ENCODE measurements at regions not wholly inside any gene's neighbourhood (a gene's known extent, or its start where the extent isn't known, plus 50 kb on each side); places are given as distances from the start of the nearest gene placed in this dataset.

DNA sequence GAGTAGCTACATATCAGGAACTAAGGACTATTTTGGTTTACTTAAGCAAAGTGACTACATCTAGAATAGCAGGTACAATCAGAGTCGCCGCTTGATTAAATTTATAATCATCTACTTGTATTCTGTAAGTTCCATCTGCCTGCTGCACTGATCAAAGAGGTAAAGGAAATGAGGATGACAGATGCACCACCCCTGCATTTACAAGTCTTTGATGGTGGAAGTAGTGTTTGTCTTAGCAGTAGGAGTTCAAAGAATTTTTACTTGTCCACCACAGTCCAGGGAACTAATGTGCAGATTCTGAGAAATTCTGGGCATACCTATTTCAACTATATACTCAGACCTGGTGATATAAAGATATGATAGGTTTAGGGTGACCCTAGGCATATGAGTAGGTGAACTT lies 184.1 kb upstream of the IVNS1ABP start:
- DNase-seq (ENCODE audit: low spot score): no peak

GRCh38 chr1:185500001-185500626 lies 183.1 kb upstream of the IVNS1ABP start:
- no peak for DNase-seq (ENCODE audit: low spot score)

GRCh38 chr1:185498207-185498606 lies 181.2 kb upstream of the IVNS1ABP start:
- DNase-seq (ENCODE audit: low spot score): no peak

- DNase-seq (ENCODE audit: low spot score): no peak
Measured at GRCh38 chr1:185497177-185497576, 180.1 kb upstream of the IVNS1ABP start.

DNA sequence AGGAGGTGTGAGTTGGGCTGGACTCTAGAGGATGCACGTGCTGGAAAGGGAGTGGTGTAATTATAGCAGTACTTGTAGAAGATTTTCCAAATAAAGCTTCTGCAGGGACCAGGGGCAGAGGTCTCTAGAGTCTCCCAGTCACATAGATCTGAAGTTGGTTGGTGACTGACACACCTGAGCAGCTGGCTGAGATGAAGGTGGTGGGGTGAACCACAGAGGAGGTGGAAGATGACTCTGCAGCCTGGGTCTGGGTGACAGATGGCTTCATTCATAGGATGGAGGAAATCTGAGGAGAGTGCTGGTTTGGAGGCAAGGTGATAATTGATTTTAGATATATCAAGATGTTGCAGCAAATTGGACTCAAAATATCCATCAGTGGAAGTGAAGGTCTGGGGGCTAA lies 178.9 kb upstream of the IVNS1ABP start:
- DNase-seq (ENCODE audit: low spot score): no peak

DNA sequence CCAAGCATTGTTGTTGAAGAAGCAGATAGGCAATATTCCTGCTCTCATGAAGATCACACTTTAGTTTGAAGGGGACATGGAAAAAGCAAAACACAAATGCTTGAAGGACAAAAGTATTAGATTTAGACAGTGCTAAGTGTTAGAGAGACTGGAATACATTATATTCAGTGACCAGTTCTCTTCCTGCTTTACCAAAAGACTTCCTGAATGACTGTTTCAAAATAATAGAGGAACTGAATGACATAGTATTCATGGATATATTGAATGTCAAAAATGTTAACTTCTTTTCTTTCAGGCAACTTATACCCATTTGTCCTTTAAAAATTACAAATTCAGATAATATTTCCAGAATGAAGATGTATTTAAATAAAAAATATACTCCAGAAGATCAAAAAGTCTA lies 178.0 kb upstream of the IVNS1ABP start:
- DNase-seq (ENCODE audit: low spot score): no peak

DNA sequence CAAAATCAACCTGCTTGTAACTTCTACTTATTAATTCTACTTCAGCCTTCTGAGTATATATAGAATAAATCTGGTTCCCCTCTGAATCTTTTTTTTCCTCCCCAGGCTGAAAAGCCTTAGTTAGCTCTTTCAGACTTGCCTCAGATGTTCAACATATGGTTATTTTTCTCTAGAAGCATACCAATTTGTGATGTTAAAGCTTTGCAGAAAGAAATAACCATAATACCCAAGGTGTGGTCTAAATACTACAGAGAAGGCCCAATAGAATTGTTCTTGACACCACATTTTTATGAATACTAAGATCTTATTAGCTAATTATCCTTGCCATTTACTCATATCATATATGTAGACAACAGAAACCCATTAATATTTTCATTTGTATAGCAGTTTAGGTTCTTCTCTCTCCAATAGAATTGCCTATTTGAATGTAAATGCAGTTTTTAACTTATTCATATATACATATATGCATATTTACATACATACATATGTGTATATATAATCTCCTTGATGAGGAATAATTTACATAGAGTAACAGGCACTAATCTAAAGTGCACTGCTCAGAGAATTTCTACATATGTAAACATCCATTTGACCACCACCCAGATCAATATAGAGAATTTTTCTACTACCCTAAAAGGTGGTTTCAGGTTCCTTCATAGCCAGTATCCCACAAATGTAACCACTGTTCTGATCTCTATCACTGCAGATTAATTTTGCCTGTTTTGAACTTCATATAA lies 175.2 kb upstream of the IVNS1ABP start:
- no peak for DNase-seq (ENCODE audit: low spot score)

- no peak for DNase-seq (ENCODE audit: low spot score)
Measured at GRCh38 chr1:185491604-185492003, 174.6 kb upstream of the IVNS1ABP start.

GRCh38 chr1:185490924-185491323 lies 173.9 kb upstream of the IVNS1ABP start:
- no peak for DNase-seq (ENCODE audit: low spot score)

DNA sequence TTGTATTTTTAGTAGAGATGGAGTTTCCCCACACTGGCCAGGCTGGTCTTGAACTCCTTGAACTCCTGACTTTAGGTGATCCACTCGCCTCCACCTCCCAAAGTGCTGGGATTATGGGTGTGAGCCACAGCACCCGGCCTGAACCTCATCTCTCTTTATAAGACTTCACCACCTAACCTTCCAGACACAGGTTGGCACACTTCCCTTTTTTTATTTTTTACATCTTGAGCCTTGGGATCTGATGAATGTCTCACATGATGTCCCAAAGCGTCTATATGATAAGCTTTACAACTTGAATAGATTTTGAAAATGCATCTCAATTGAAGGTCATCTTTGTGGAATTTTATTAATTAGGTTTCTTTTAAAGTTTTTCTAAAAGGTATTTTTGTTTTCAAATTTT lies 172.4 kb upstream of the IVNS1ABP start:
- DNase-seq (ENCODE audit: low spot score): no peak

DNA sequence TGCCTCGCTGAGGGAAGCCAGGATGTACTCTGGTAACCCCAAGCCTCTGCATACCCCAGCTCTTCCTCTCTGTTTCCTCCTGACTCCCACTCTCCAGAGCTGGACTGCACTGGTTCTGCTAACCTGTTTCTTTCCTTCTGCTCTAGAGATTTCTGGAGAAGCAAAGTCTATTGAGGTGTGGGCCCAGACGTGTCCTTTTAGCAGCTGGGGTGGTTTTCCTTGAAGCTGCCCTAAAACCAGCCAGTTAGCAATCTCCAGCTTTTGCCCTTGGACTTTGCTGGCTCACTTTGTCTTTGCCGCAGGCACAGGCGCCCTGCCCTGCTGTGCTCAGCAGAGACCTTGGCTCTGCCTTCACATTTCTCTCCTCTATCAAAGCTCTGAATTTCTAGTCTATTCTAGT lies 171.8 kb upstream of the IVNS1ABP start:
- DNase-seq (ENCODE audit: low spot score): peak; percentile 30

GRCh38 chr1:185487936-185488335 lies 170.9 kb upstream of the IVNS1ABP start:
- DNase-seq (ENCODE audit: low spot score): peak; percentile 21

- DNase-seq (ENCODE audit: low spot score): no peak
Measured at GRCh38 chr1:185487026-185487425, 170.0 kb upstream of the IVNS1ABP start.

GRCh38 chr1:185486346-185486745 lies 169.3 kb upstream of the IVNS1ABP start:
- DNase-seq (ENCODE audit: low spot score): no peak

DNA sequence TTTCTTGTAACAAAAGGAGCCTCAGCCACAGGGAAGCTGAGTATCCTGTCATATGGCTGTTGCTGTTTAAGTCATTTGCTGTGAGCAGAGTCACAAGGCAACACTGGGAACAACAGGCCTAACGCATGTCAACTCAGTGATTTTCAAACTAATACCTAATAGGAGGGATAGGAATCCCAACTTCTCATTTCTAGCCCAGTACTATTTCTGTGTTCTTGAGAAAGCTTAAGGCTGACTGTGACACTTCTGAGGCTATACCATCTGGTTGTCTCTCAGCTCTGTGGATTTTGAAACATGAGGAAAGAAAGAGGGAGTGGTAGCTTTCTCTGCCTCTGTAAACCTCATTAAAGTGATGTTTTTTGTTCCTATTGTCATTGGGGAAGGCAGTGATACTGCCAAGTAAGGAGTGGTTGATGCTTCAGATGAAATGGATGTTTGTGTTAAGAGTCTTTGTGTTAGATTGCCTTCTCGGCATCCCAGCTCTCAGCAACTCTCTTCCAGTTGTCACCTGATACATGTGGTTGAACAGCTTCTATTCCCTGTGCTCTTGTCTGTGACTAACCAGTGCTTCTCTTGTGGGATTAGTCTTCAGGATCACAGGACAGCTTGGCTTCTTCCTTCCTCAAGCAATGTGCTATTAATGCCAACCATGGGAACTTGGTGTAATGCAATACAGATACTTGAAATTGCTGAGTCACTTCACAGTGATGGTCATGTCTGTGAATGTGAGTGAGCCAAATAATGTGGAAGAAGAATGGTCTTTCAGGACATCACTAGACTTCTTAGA lies 166.8 kb upstream of the IVNS1ABP start:
- peak; percentile 62 for DNase-seq (ENCODE audit: low spot score)

DNA sequence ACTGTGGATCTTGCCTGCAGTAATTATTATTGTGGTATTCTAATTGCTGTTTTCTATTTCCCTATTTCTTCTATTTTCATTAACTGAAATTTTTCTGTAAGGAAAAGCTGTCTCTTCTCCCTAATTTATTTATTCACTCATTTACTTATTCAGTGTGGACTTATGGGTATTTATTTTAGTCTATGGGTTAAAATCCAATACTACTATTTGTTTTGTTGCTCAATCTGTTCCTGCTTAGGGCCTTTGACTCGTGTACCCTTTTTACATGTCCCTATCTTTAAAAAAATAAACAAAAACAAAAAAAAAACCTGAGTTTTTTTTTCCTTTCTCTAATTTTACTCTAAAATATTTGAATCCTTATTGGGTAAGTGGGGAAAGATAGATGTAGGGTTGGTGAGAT lies 166.2 kb upstream of the IVNS1ABP start:
- no peak for DNase-seq (ENCODE audit: low spot score)

DNA sequence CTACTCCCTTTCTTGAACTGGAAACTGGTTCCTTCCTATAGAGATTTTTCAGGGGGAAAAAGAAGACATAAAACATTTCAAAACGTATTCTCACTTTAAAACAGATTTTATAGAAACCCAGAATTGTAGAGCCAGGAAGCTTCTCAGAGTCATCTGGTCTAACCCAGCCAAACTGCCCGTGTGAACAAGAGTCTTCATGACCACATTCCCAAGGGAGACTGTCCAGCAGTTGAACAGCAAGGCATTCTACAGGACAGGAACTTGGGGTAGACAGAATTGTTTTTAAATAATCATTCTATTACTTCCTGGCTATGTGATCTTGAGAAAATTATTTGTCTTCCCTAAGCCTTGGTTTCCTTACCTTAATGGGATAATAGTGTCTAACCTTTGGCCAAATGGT lies 163.5 kb upstream of the IVNS1ABP start:
- DNase-seq (ENCODE audit: low spot score): no peak

DNA sequence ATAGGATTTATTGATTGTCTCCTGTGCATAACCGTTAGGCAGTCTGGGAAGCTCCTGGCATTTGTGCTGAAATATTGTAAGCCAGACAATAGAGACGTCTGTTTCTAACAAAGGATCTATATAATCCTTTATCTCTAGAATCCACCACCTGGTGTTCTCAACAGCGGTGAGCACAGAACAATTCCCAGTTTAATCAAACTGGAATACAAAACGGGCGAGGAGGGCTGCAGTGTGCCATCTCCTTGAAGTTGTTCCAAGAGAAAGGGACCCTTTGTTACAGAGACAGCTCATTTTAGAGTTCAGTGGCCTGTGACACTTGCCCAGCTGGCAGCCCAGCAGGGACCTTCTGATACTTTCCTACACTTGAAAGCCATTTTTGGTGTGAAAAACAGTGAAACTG lies 162.8 kb upstream of the IVNS1ABP start:
- peak; percentile 65 for DNase-seq (ENCODE audit: low spot score)

DNA sequence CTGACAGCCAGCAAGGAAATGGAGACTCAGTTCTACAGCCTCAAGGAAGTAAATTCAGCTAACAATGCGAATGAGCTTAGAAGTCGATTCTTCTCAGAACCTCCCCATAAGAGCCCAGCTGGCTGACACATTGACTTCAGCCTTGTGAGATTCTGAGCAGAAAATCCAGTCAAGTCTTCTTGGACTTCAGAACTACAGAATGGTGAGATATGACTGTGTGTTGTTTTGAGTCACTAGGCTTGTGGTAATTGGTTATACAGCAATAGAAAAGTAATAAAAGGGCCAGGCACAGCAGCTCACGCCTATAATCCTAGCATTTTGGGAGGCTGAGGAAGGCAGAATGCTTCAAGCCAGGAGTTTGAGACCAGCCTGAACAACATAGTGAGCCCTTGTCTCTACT lies 161.8 kb upstream of the IVNS1ABP start:
- no peak for DNase-seq (ENCODE audit: low spot score)

GRCh38 chr1:185477638-185478580 lies 160.9 kb upstream of the IVNS1ABP start:
- no peak for DNase-seq (ENCODE audit: low spot score)

DNA sequence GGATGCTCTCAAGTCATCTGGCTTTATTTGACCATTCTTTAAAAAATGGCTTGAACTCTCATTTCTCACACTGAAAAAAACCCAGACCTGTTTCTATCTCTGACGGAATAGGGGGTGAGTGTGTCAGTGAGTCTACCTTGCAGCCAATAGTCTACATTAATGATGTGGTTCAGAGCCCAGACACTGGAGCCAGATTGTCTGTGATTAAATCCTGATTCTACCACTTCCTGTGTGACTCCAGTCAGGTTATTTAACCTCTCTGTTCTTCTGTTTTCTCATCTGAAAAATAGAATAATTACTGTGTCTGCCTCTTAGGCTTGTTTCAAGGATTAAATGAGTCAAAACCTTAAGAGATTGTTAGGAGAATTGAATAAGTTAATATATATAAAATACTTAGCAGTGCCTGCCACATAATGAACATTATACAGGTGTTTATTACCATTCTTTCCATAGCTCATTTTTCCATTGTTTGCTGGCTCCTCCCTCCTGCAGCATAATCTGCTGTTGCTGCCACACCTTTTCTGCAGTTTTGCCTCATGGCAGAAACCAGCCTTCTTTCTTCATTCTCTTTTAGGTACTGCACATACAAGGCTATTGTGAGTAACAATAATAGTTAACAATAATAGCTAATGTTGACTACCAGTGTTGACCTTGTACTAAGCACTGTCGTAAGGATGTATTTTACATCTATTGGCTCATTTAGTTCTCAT lies 157.6 kb upstream of the IVNS1ABP start:
- no peak for DNase-seq (ENCODE audit: low spot score)

Measured in pons (tissue), 1 donor.